HCT116 (cell line): ENCODE measurements at regions not wholly inside any gene's neighbourhood (a gene's known extent, or its start where the extent isn't known, plus 50 kb on each side); places are given as distances from the start of the nearest gene placed in this dataset.

Experiments
- ATAC-seq: fragments of 200-7000 bp; cut with Tn5 transposase; 2 replicates; pipeline ENCODE4 v1.9.1; 2020; ENCODE audit warnings: mild to moderate bottlenecking, moderate library complexity
- BruUV-seq: library from RNA; stranded (reverse); fragments of 400-500 nt; replicated peaks from 2 replicates; lab custom pipeline; 2021; lab: Mats Ljungman, UMichigan
- CTCF ChIA-PET: fragments of 300-600 bp; sonication (Branson Sonifier 250); formaldehyde crosslinking; loops from one replicate; lab custom pipeline; 2021; ENCODE audit warnings: antibody characterized with exemption; lab: Charles Lee
- POLR2A ChIA-PET: fragments of 300-600, 350-600 bp; sonication (Branson Sonifier 250); formaldehyde crosslinking; loops from one replicate; lab custom pipeline; 2021; ENCODE audit warnings: antibody characterized with exemption; lab: Charles Lee
- RAD21 ChIA-PET, 2 experiments: fragments of 300-600 bp; sonication (Branson Sonifier 250); formaldehyde crosslinking; loops; one replicate each; lab custom pipeline; 2023; ENCODE audit warnings: low total read pairs in 2 of 2; ENCODE audit not compliant: uncharacterized antibody in 2 of 2, unreplicated experiment in 2 of 2, low non-redundant PET in 1 of 2; lab: Charles Lee
- DNase-seq: peaks from one replicate; pipeline ENCODE4 v3.0.0-alpha.2; 2010; ENCODE audit warnings: low read depth, low spot score
- H2AFZ ChIP-seq: fragments of 200-600 bp; shearing (Covaris generic), sonication (generic); 2 replicates; pipeline ENCODE4 v1.6.1; 2017; ENCODE audit warnings: low read depth, mixed run types, mixed read lengths, antibody characterized with exemption, low read length; ENCODE audit not compliant: poor library complexity, severe bottlenecking
- H3K27ac ChIP-seq: 2 replicates; pipeline ENCODE4 v1.5.1; 2012; ENCODE audit warnings: low read depth, low read length
- H3K27me3 ChIP-seq: fragments of 200-600 bp; sonication (generic); 2 replicates; pipeline ENCODE4 v1.6.1; 2016; ENCODE audit warnings: mixed run types, low read length, mixed read lengths; ENCODE audit not compliant: insufficient read depth
- H3K36me3 ChIP-seq, 2 experiments: fragments of 200-500 bp in 1 of 2; fragments of 200-600 bp in 1 of 2; sonication (Bioruptor generic) in 1 of 2; sonication (generic) in 1 of 2; 2 replicates each; pipeline versions ENCODE4 v1.5.1 to v1.6.1; 2014 to 2016; ENCODE audit warnings: low read length in 2 of 2, inconsistent platforms in 1 of 2, mixed read lengths in 1 of 2, mixed run types in 1 of 2; ENCODE audit not compliant: insufficient read depth in 2 of 2, control insufficient read depth in 1 of 2
- H3K4me1 ChIP-seq, 2 experiments: fragments of 200-600 bp in 1 of 2; sonication (generic) in 1 of 2; 2 replicates each; pipeline versions ENCODE4 v1.5.1 to v1.6.1; 2012 to 2017; ENCODE audit warnings: low read length in 2 of 2, inconsistent platforms in 1 of 2, mild to moderate bottlenecking in 1 of 2, mixed read lengths in 1 of 2, mixed run types in 1 of 2, moderate library complexity in 1 of 2; ENCODE audit not compliant: insufficient read depth in 2 of 2, control insufficient read depth in 1 of 2
- H3K4me2 ChIP-seq: fragments of 200-600 bp; sonication (generic); 2 replicates; pipeline ENCODE4 v1.6.1; 2017; ENCODE audit warnings: mixed run types, low read length, mixed read lengths
- H3K4me3 ChIP-seq, 2 experiments: fragments of 200-600 bp in 1 of 2; sonication (generic) in 1 of 2; replicated peaks in 1 of 2; 2 replicates each; pipeline ENCODE4 v1.5.1; 2011 to 2016; ENCODE audit warnings: low read length in 2 of 2, control low read depth in 1 of 2, low read depth in 1 of 2, mild to moderate bottlenecking in 1 of 2, mixed read lengths in 1 of 2, mixed run types in 1 of 2
- H3K79me2 ChIP-seq: fragments of 200-600 bp; sonication (generic); 2 replicates; pipeline ENCODE4 v1.6.1; 2017; ENCODE audit warnings: mild to moderate bottlenecking, mixed run types, low read length, moderate library complexity, mixed read lengths; ENCODE audit not compliant: insufficient read depth
- H3K9ac ChIP-seq: fragments of 200-600 bp; sonication (generic); 2 replicates; pipeline ENCODE4 v1.6.1; 2016; ENCODE audit warnings: low read length, mixed read lengths
- H3K9me2 ChIP-seq: fragments of 200-600 bp; sonication (generic), shearing (Covaris generic); 2 replicates; pipeline ENCODE4 v1.6.1; 2017; ENCODE audit warnings: mixed run types, mild to moderate bottlenecking, moderate library complexity; ENCODE audit not compliant: insufficient read depth
- H3K9me3 ChIP-seq, 2 experiments: fragments of 200-500 bp in 1 of 2; fragments of 200-600 bp in 1 of 2; sonication (Bioruptor generic) in 1 of 2; sonication (generic) in 1 of 2; 2 replicates each; pipeline ENCODE4 v1.6.1; 2014 to 2017; ENCODE audit warnings: low read length in 2 of 2, mixed read lengths in 2 of 2, inconsistent platforms in 1 of 2, low read depth in 1 of 2, mild to moderate bottlenecking in 1 of 2, mixed run types in 1 of 2, moderate library complexity in 1 of 2; ENCODE audit not compliant: control insufficient read depth in 1 of 2, insufficient read depth in 1 of 2
- H4K20me1 ChIP-seq: fragments of 200-600 bp; sonication (generic), shearing (Covaris generic); 2 replicates; pipeline ENCODE4 v1.6.1; 2017; ENCODE audit warnings: mixed run types, mild to moderate bottlenecking, moderate library complexity; ENCODE audit not compliant: insufficient read depth
- ATF3 ChIP-seq: IDR thresholded peaks from 2 replicates; pipeline ENCODE4 v1.6.1; 2012
- EGR1 ChIP-seq: IDR thresholded peaks from 2 replicates; pipeline ENCODE4 v1.6.1; 2012; ENCODE audit warnings: low read depth
- ELF1 ChIP-seq: IDR thresholded peaks from 2 replicates; pipeline ENCODE4 v1.6.1; 2012; ENCODE audit warnings: low read depth, borderline replicate concordance
- EZH2 ChIP-seq: fragments of 200-600 bp; sonication (generic); IDR thresholded peaks from 2 replicates; pipeline ENCODE4 v1.6.1; 2017; ENCODE audit warnings: antibody characterized with exemption, mixed run types
- MAX ChIP-seq: IDR thresholded peaks from 2 replicates; pipeline ENCODE4 v1.6.1; 2012
- POLR2A ChIP-seq: IDR thresholded peaks from 2 replicates; pipeline ENCODE4 v1.7.0; 2011; ENCODE audit warnings: borderline replicate concordance; ENCODE audit not compliant: insufficient read depth, insufficient read length; ENCODE audit errors: extremely low read depth
- POLR2AphosphoS5 ChIP-seq: IDR thresholded peaks from 2 replicates; pipeline ENCODE4 v1.6.1; 2011; ENCODE audit warnings: mild to moderate bottlenecking, low read depth, low read length, moderate library complexity
- RAD21 ChIP-seq: IDR thresholded peaks from 2 replicates; pipeline ENCODE4 v1.6.1; 2012; ENCODE audit warnings: low read depth, mild to moderate bottlenecking
- REST ChIP-seq: IDR thresholded peaks from 2 replicates; pipeline ENCODE4 v1.6.1; 2012; ENCODE audit warnings: low read depth
- SP1 ChIP-seq: IDR thresholded peaks from 2 replicates; pipeline ENCODE4 v1.6.1; 2012; ENCODE audit warnings: low read depth
- SRF ChIP-seq: IDR thresholded peaks from 2 replicates; pipeline ENCODE4 v1.6.1; 2012; ENCODE audit warnings: low read depth
- TCF7L2 ChIP-seq: IDR thresholded peaks from 2 replicates; pipeline ENCODE4 v1.7.0; 2011; ENCODE audit warnings: borderline replicate concordance, inconsistent platforms; ENCODE audit not compliant: insufficient read depth, insufficient read length; ENCODE audit errors: extremely low read depth
- ZBTB33 ChIP-seq: IDR thresholded peaks from 2 replicates; pipeline ENCODE4 v1.6.1; 2011; ENCODE audit warnings: mild to moderate bottlenecking, low read length, moderate library complexity; ENCODE audit not compliant: insufficient replicate concordance; ENCODE audit errors: extremely low read depth
- ZFX ChIP-seq: fragments of 450-650 bp; IDR thresholded peaks from 2 replicates; pipeline ENCODE4 v1.6.1; 2017
- intact Hi-C: fragments of 100-400 bp; cut with micrococcal nuclease; formaldehyde crosslinking; loops from 2 replicates; pipeline ENCODE4 v1.10.0; 2022

GRCh38 chr3:127033171-127033570 lies 50.3 kb downstream of the PLXNA1 start:
- H3K4me3 ChIP-seq, result no peak overlapping the region
- no peak for ATAC-seq
- H3K27ac ChIP-seq, result no peak overlapping the region
- TF ChIP-seq EGR1, result no peak
- no peak for TF ChIP-seq ZFX
- TF ChIP-seq EZH2, result no peak
- no peak for TF ChIP-seq MAX
- TF ChIP-seq TCF7L2, result no peak
- TF ChIP-seq POLR2A, result no peak
- no peak for TF ChIP-seq SP1
- no peak for TF ChIP-seq ELF1
- no peak for TF ChIP-seq POLR2AphosphoS5
- TF ChIP-seq SRF, result no peak
- no peak for DNase-seq
- H3K4me2 ChIP-seq, result no peak overlapping the region
- no peaks in the 10 kb centered on the region for H3K9me3 ChIP-seq
- H3K36me3 ChIP-seq, result peaks cover 3 to 5% of the 10 kb centered on the region in 2 experiments; a peak in 1 of 4 replicates
- no peaks in the 10 kb centered on the region for H4K20me1 ChIP-seq
- H3K79me2 ChIP-seq, result no peaks in the 10 kb centered on the region
- H3K9ac ChIP-seq, result no peak overlapping the region
- no peaks in the 10 kb centered on the region for H3K9me2 ChIP-seq
- peaks cover 15 to 30% of the 10 kb centered on the region in 2 experiments for H3K4me1 ChIP-seq
- RAD21 ChIA-PET, result no interaction called here
- H3K27me3 ChIP-seq, result no peaks in the 10 kb centered on the region
- POLR2A ChIA-PET, result no interaction called here
- no TSS peak for BruUV-seq
- intact Hi-C loops, result no loop called here
- CTCF ChIA-PET, result no interaction called here
- H2AFZ ChIP-seq, result no peak overlapping the region

- H3K27ac ChIP-seq, result no peak overlapping the region
- TF ChIP-seq EGR1 (no peak), POLR2A (no peak), ATF3 (no peak), SRF (no peak), SP1 (no peak), REST (no peak), RAD21 (no peak), ZBTB33 (no peak)
Observed at GRCh38 chr3:127033786-127034185, 50.9 kb downstream of the PLXNA1 start.

More at GRCh38 chr3:127033786-127034185, 50.9 kb downstream of the PLXNA1 start:
- no peaks in the 10 kb centered on the region for H3K27me3 ChIP-seq
- H3K4me1 ChIP-seq, result peaks cover 15 to 30% of the 10 kb centered on the region in 2 experiments
- no peak overlapping the region for H3K9ac ChIP-seq
- ChIA-PET CTCF (no interaction called here), RAD21 (no interaction called here), POLR2A (no interaction called here)
- H3K9me3 ChIP-seq, result no peaks in the 10 kb centered on the region
- no peak overlapping the region for H2AFZ ChIP-seq
- no peak overlapping the region for H3K4me3 ChIP-seq
- no TSS peak for BruUV-seq
- H3K9me2 ChIP-seq, result no peaks in the 10 kb centered on the region
- H3K4me2 ChIP-seq, result no peak overlapping the region
- H3K36me3 ChIP-seq, result peaks cover 3 to 5% of the 10 kb centered on the region in 2 experiments; a peak in 1 of 4 replicates
- no peaks in the 10 kb centered on the region for H3K79me2 ChIP-seq
- DNase-seq, result no peak
- no peaks in the 10 kb centered on the region for H4K20me1 ChIP-seq
- intact Hi-C loops, result no loop called here
- no peak for ATAC-seq
